ENCODE measurements at regions not wholly inside any gene's neighbourhood (a gene's known extent, or its start where the extent isn't known, plus 50 kb on each side); places are given as distances from the start of the nearest gene placed in this dataset.
A peak's percentile ranks its signal among the peaks of the same experiment; 100 is the strongest.
"Not testable (repeated sequence)": the region's sequence is repeated elsewhere in the genome, so short reads cannot be mapped to it uniquely, and the experiment has no call there.

GRCh38 chr20:5453316-5453715 lies 136.6 kb upstream of the PROKR2 start:
- DNase-seq = not testable (repeated sequence)

GRCh38 chr20:5452691-5453090 lies 135.9 kb upstream of the PROKR2 start:
- not testable (repeated sequence) for DNase-seq

- DNase-seq = not testable (repeated sequence)
Observed at GRCh38 chr20:5452286-5452685, 135.5 kb upstream of the PROKR2 start.

GRCh38 chr20:5451643-5452210 lies 135.0 kb upstream of the PROKR2 start:
- no peak for DNase-seq

- peak in 36 of 58 donors; percentile 4 to 74 (median 20) for DNase-seq
Observed at GRCh38 chr20:5448449-5449118, 131.8 kb upstream of the PROKR2 start.

DNA sequence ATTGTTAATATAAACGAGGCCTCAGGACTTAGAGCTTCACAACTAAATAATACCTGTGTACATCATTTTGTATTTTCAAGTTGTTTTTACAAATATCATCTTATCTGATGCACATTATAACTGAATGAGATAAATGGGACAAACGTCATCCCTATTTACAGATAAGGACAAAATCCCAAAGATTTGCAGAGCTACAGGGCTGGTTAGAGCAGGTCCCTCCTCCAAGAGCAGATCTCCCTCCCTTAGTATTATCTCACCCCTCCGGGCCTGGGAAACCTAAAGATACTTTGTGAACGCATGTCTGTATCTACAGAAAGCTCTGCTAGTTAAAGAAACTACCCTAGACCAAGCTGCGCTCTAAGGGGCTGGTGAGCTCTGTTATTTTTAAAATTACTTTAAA lies 130.4 kb upstream of the PROKR2 start:
- no peak for DNase-seq

DNA sequence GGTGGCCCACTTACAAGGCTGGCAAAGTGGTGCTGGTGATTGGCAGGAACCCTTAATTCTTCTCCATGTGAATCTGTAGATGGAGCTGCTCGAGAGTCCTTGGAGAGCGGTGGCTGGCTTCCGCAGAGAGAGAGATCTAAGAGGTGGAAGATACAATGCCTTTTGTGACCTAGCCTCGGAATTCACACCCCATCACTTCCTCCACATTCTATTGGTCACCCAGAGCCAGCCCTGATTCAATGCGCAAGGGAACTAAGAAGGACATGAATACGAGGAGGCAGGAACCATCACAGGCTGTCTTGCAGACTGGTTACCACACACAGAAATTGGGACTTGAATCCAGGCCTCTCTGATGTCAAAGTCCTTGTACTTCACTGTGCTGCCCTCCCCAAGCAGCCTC lies 128.9 kb upstream of the PROKR2 start:
- no peak for DNase-seq

DNA sequence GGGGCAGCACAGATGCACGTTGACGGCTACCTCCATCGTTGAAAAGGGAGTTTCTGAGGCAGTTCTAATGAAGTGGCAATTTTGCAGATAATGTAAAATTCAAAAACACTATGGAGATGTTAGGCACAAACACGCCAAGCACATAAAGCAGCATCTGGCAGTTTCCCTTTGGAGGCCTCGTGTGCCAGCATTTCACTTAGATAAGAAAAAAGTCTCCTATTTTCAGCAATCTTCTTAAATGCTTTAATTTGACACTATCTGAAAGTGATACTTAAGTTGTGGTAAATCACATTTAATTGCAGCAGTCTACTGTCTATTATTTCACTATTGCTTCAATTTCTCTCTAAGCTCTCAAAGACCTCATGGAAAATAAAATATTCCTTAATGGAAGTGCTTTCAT lies 125.3 kb upstream of the PROKR2 start:
- peak in 1 of 58 donors; percentile 6 for DNase-seq

DNA sequence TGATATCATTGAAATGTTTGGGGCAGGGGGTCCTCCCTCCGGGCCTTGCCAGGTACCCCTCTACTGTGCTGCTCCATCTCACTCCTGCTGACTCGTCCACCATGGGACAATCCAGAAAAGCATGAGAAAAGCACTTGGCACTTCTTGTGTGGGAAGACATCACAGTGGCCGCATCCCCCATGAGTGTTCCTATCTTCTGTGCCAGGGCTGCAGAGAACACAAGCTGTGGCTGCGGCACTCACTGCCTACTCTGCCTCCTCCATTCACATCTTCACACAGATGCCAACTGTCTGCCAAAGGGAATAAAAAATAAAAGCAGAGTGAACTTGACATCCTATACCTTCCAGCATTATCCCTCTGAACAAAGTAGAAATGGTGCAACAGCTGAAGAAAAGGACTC lies 117.4 kb upstream of the PROKR2 start:
- peak in 33 of 58 donors; percentile 1 to 79 (median 24) for DNase-seq

GRCh38 chr20:5433352-5433751 lies 116.6 kb upstream of the PROKR2 start:
- peak in 34 of 58 donors; percentile 3 to 72 (median 18) for DNase-seq

DNA sequence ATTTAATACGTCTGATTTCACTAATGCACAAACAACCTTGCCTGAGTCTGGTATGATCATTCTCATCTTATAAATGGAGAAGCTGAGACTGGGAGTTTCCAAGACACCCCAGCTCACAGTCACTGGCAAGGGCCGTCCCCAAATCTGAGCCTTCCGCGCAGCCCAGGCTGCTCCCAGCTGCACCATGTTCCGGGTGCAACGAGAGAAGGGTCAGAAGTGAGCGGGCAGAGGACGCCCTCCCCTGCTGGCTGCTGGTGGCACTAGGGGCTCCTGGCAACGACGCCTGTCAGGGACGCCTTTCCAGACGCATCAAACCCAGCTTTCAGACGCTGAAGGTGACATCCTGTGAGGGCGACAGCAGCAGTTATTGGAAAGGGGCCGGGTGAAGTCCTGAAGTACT lies 115.3 kb upstream of the PROKR2 start:
- no peak for DNase-seq

GRCh38 chr20:5430670-5431069 lies 113.9 kb upstream of the PROKR2 start:
- DNase-seq = no peak

GRCh38 chr20:5426026-5426425 lies 109.3 kb upstream of the PROKR2 start:
- no peak for DNase-seq

GRCh38 chr20:5416086-5416485 lies 99.3 kb upstream of the PROKR2 start:
- DNase-seq = no peak

DNA sequence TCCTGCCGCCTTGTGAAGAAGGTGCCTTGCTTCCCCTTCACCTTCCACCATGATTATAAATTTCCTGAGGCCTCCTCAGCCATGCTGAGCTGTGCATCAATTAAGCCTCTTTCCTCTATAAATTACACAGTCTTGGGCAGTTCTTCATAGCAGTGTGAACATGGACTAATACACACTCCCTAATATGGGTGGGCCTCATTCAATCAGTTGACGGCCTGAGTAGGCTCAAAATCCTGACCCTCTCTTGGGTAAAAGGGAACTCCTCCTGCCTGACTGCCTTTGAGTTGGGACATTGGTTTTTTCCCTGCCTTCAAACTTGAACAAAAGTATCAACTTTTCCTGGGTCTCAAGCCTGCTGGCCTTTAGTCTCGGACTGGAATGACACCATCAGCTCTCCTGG lies 96.6 kb upstream of the PROKR2 start:
- no peak for DNase-seq

DNA sequence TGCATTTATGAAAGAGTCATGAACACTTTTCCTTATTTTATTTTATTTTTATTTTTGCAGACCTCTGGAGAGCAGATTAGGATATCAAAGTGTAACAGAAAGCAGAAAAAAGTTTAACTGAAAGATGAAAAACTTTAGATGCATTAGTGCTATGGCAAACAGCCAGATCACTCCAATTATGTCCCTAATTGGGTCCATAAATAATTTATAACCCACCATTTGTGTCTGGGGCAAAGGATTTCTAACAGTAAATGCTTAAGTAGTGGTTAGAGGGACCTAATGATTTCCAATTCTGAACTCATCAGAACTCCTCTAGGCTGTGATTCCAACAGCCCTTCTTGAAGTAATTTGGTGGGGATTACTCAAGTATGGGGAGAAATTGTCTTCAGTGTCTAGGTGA lies 93.7 kb upstream of the PROKR2 start:
- no peak for DNase-seq

DNA sequence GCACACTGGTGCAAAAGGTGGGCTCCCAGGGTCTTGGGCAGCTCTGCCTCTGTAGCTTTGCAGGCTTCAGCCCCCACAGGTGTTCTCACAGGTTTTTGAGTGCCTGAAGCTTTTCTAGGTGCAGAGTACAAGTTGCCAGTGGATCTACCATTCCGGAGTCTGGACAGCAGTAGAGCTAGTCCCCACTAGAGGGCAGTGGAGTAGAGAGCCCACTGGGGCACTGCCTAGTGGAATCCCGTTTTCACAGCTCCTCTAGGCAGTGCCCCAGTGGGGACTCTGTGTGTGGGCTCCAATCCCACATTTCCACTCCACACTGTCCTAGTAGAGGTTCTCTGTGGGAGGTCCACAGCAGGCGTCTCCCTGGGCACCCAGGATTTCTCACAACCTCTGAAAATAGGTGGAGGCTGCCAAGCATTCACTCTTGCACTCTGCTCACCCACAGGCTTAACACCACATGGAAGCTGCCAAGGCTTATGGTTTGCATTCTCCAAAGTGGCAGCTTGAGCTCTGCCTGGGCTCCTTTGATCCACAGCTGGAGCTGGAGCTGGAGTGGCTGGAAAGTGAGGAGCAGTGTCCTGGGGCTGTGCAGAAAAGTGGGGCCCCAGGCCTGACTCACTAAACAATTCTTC lies 86.3 kb upstream of the PROKR2 start:
- DNase-seq = no peak

DNA sequence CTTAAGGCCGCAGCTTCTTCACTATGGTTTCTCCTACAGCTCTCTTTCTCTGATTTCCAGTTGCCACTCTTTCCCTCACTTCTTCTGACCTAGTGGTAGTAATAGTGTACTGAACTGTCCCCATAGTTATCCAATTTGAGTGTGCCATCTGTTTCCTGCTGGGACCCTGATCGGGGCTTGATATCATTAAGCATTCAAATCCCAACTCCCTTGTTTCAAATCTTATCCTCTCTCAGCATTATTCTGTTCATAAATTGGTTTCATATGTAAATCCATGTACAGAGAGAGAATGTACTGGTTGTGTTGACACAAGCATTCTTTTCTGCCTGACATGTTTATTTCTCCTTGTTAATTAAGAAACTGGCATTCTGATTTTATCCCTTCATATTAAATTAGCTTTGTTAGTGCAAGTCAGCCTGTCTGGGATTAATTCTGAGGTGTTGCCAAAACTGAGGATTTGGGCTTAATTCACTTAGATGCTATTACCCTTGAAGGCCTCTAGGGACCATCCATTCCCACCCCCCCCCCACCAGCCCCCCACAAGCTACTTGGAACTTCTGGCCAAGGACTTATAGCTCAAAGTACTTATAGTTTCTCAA lies 84.6 kb upstream of the PROKR2 start:
- no peak for DNase-seq

DNA sequence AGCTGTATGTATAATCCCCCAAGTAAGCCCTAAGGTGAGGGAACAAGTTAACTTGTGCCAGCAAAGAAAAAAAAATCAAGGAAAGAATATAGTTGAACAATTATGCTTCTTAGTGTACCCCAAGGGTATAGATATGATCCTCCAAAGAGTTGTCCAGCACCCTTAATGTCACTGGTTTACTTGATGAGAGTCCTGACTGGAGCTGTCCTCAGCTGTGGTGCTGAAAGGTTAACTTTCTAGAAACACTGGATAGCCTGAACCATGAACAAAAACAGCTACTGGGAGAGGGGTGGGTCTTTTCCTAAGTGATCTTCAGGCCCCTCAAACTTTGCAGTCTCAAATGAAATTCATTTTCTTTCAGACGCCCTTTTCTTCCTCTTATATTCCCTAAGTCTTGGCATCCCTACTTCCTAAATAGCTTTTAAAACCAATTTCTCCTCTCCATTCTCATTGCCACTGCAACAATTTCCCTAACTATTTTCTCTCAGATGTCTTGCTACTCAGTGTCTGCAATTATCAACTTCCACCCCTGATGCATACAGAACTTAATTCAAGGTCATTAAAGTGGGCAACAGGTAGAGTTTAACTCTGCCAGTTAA lies 83.5 kb upstream of the PROKR2 start:
- no peak for DNase-seq

DNA sequence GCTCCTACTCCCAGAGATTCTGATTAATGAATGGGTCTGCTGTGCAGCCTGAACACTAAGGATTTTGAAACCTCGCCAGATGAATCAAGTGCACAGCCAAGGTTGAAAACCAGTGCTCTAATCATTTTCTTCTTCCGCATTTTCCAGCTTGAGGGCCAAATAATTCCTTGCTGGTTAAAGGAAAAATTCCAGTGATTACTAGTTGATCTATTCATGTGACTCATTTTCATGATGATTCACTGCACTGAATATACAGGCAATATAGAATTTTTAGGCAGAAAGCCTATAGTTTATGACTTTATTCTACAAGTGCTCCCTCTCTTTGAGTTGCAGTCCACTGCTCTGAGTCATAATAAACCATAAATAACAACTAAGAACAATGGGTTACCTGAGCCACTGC lies 80.6 kb upstream of the PROKR2 start:
- no peak for DNase-seq

- DNase-seq = no peak
Observed at GRCh38 chr20:5395932-5396727, 79.4 kb upstream of the PROKR2 start.

Measured in anterior cingulate cortex (tissue), 58 donors.